ENCODE measurements at regions not wholly inside any gene's neighbourhood (a gene's known extent, or its start where the extent isn't known, plus 50 kb on each side); places are given as distances from the start of the nearest gene placed in this dataset.

DNA sequence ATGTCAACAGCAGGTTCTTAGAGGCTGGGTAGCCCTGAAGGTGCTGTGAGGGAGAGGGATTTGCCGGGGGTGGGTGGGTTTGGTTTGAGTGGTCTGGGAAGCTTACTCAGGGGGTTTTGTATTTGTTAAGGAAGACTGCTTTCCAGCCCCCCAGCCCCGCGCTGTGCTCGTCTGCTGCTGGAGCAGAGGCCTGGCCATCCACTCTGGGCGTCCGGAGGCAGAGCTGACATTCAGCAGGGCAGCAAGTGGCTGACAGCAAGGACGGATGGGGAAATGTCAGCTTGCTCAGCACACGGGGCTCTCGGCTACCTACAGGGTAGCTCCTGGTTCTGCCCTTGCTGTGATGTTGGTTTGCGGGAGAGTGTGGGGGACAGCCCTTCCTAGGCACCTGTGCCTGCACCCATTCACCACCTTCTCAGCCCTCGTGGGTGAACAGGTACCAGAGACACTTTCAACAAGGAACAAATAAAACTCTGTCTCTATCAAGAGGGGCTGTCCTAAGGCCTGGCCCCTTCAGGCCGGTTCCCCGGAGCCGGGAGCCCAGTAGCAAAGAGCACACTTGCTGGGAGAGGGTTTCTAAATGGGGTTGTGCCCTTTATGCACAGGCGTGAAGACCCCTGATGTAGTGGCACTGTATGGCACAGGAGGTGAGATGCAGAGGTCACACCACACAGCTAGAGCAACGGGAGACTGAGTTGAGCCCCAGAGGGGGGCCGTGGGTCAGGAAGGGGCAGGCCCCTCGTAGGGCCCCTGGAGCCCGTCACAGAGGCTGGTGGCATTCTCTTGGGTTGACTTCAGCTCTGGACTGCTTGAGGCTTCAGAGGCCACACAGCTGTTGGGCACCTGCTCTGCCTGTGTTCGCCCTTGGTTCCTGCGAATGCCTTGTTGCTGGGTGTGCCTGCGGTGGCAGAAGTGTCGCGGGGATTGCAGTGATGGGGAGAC lies 72.2 kb upstream of the SHH start:
- TF ChIP-seq, protein P1, sequence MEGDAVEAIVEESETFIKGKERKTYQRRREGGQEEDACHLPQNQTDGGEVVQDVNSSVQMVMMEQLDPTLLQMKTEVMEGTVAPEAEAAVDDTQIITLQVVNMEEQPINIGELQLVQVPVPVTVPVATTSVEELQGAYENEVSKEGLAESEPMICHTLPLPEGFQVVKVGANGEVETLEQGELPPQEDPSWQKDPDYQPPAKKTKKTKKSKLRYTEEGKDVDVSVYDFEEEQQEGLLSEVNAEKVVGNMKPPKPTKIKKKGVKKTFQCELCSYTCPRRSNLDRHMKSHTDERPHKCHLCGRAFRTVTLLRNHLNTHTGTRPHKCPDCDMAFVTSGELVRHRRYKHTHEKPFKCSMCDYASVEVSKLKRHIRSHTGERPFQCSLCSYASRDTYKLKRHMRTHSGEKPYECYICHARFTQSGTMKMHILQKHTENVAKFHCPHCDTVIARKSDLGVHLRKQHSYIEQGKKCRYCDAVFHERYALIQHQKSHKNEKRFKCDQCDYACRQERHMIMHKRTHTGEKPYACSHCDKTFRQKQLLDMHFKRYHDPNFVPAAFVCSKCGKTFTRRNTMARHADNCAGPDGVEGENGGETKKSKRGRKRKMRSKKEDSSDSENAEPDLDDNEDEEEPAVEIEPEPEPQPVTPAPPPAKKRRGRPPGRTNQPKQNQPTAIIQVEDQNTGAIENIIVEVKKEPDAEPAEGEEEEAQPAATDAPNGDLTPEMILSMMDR (IDR thresholded peaks at IDR 0.05) = no peak
- TF ChIP-seq POLR2A (IDR thresholded peaks at IDR 0.05) = no peak

All from esophagus squamous epithelium (tissue), 4 donors.